WERI-Rb-1 (cell line): ENCODE measurements at regions not wholly inside any gene's neighbourhood (a gene's known extent, or its start where the extent isn't known, plus 50 kb on each side); places are given as distances from the start of the nearest gene placed in this dataset.
"Not testable (repeated sequence)": the region's sequence is repeated elsewhere in the genome, so short reads cannot be mapped to it uniquely, and the experiment has no call there.

ENCODE experiments used
- DNase-seq: peaks from one replicate; pipeline ENCODE4 v3.0.0-alpha.2; 2020
- H3K27ac ChIP-seq: fragments of 250-450 bp; sonication (Bioruptor Pico); 2 replicates; pipeline ENCODE4 v1.5.1; 2020; ENCODE audit warnings: mild to moderate bottlenecking, moderate library complexity
- H3K27me3 ChIP-seq: fragments of 250-450 bp; sonication (Bioruptor Pico); 2 replicates; pipeline ENCODE4 v1.5.1; 2021; ENCODE audit warnings: mild to moderate bottlenecking, low read depth, moderate library complexity; ENCODE audit not compliant: insufficient read depth, severe bottlenecking
- H3K36me3 ChIP-seq: fragments of 250-450 bp; sonication (Bioruptor Pico); 2 replicates; pipeline ENCODE4 v1.5.1; 2020; ENCODE audit warnings: mild to moderate bottlenecking, moderate library complexity
- H3K4me3 ChIP-seq: 2 replicates; pipeline ENCODE4 v1.5.1; 2011; ENCODE audit warnings: low read depth, mild to moderate bottlenecking, control low read depth, low read length
- H3K9me3 ChIP-seq: fragments of 250-450 bp; sonication (Bioruptor Pico); 2 replicates; pipeline ENCODE4 v1.5.1; 2021; ENCODE audit warnings: mild to moderate bottlenecking, moderate library complexity; ENCODE audit not compliant: severe bottlenecking
- CTCF ChIP-seq: IDR thresholded peaks from 2 replicates; pipeline ENCODE4 v1.5.1; 2011; ENCODE audit warnings: low read depth, mild to moderate bottlenecking, control low read depth, inconsistent platforms, low read length

- Histone ChIP-seq H3K27ac (no peak overlapping the region), H3K27me3 (no peaks in the 10 kb centered on the region), H3K36me3 (no peaks in the 10 kb centered on the region), H3K9me3 (no peaks in the 10 kb centered on the region), H3K4me3 (no peak overlapping the region)
- no peak for DNase-seq
- TF ChIP-seq CTCF, result no peak
These were observed 124.2 kb downstream of the SPP2 start for GRCh38 chr2:234174742-234175141.

- no peak for TF ChIP-seq CTCF
- Histone ChIP-seq H3K4me3 (no peak overlapping the region), H3K27me3 (no peaks in the 10 kb centered on the region), H3K36me3 (no peaks in the 10 kb centered on the region), H3K9me3 (no peaks in the 10 kb centered on the region), H3K27ac (no peak overlapping the region)
- DNase-seq, result no peak
These were observed 122.0 kb downstream of the SPP2 start for GRCh38 chr2:234172532-234172931.

GRCh38 chr2:234172066-234172465 is 121.6 kb downstream of the SPP2 start:
- H3K36me3 ChIP-seq, result no peaks in the 10 kb centered on the region
- H3K4me3 ChIP-seq, result no peak overlapping the region
- no peak for TF ChIP-seq CTCF
- no peak for DNase-seq
- no peaks in the 10 kb centered on the region for H3K9me3 ChIP-seq
- no peak overlapping the region for H3K27ac ChIP-seq
- no peaks in the 10 kb centered on the region for H3K27me3 ChIP-seq

- DNase-seq, result no peak
- no peaks in the 10 kb centered on the region for H3K9me3 ChIP-seq
- no peaks in the 10 kb centered on the region for H3K36me3 ChIP-seq
- no peak for TF ChIP-seq CTCF
- no peak overlapping the region for H3K4me3 ChIP-seq
- no peak overlapping the region for H3K27ac ChIP-seq
- no peaks in the 10 kb centered on the region for H3K27me3 ChIP-seq
These were observed 121.2 kb downstream of the SPP2 start for GRCh38 chr2:234171666-234172065.

- TF ChIP-seq CTCF, result no peak
- Histone ChIP-seq H3K27me3 (no peaks in the 10 kb centered on the region), H3K9me3 (no peaks in the 10 kb centered on the region), H3K27ac (no peak overlapping the region), H3K36me3 (no peaks in the 10 kb centered on the region), H3K4me3 (no peak overlapping the region)
- no peak for DNase-seq
These were observed 119.2 kb downstream of the SPP2 start for GRCh38 chr2:234169674-234170073.

- H3K36me3 ChIP-seq, H3K27ac ChIP-seq, DNase-seq, H3K4me3 ChIP-seq, H3K27me3 ChIP-seq, H3K9me3 ChIP-seq: not testable (repeated sequence)
These were observed 118.4 kb downstream of the SPP2 start for GRCh38 chr2:234168605-234169570.
